IPS DF 19.7 (cell line): ENCODE measurements at regions not wholly inside any gene's neighbourhood (a gene's known extent, or its start where the extent isn't known, plus 50 kb on each side); places are given as distances from the start of the nearest gene placed in this dataset.

ENCODE experiments used
- DNase-seq: peaks from one replicate; pipeline ENCODE4 v3.0.0-alpha.2; 2013; ENCODE audit warnings: low read depth, low spot score

GRCh38 chr14:104369208-104369607 lies 210.4 kb upstream of the C14orf180 start:
- DNase-seq: no peak

GRCh38 chr14:104370256-104370870 lies 209.2 kb upstream of the C14orf180 start:
- DNase-seq: peak; percentile 28

GRCh38 chr14:104371031-104371430 lies 208.5 kb upstream of the C14orf180 start:
- no peak for DNase-seq

- DNase-seq: no peak
Measured at GRCh38 chr14:104371917-104372316, 207.6 kb upstream of the C14orf180 start.

- no peak for DNase-seq
Measured at GRCh38 chr14:104372390-104373054, 207.0 kb upstream of the C14orf180 start.

GRCh38 chr14:104373055-104373854 lies 206.3 kb upstream of the C14orf180 start:
- DNase-seq: no peak

GRCh38 chr14:104373855-104374717 lies 205.5 kb upstream of the C14orf180 start:
- DNase-seq: no peak

GRCh38 chr14:104374718-104375080 lies 204.9 kb upstream of the C14orf180 start:
- DNase-seq: no peak

- DNase-seq: no peak
Measured at GRCh38 chr14:104375551-104376201, 203.9 kb upstream of the C14orf180 start.

- no peak for DNase-seq
Measured at GRCh38 chr14:104376202-104377140, 203.1 kb upstream of the C14orf180 start.

- DNase-seq: no peak
Measured at GRCh38 chr14:104377256-104377655, 202.3 kb upstream of the C14orf180 start.

GRCh38 chr14:104378698-104379113 lies 200.9 kb upstream of the C14orf180 start:
- DNase-seq: no peak

- DNase-seq: no peak
Measured at GRCh38 chr14:104382361-104383087, 197.0 kb upstream of the C14orf180 start.

- no peak for DNase-seq
Measured at GRCh38 chr14:104383088-104383995, 196.2 kb upstream of the C14orf180 start.

- no peak for DNase-seq
Measured at GRCh38 chr14:104383996-104384775, 195.4 kb upstream of the C14orf180 start.

GRCh38 chr14:104384776-104385071 lies 194.8 kb upstream of the C14orf180 start:
- no peak for DNase-seq

- DNase-seq: no peak
Measured at GRCh38 chr14:104385111-104385510, 194.5 kb upstream of the C14orf180 start.
